GM18909 (cell line): ENCODE measurements at regions not wholly inside any gene's neighbourhood (a gene's known extent, or its start where the extent isn't known, plus 50 kb on each side); places are given as distances from the start of the nearest gene placed in this dataset.

Source experiments
- ATAC-seq: cut with Tn5 transposase; IDR thresholded peaks from one replicate; pipeline ENCODE4 v1.9.1; 2021; ENCODE audit warnings: mild to moderate bottlenecking; ENCODE audit not compliant: unreplicated experiment, poor library complexity

DNA sequence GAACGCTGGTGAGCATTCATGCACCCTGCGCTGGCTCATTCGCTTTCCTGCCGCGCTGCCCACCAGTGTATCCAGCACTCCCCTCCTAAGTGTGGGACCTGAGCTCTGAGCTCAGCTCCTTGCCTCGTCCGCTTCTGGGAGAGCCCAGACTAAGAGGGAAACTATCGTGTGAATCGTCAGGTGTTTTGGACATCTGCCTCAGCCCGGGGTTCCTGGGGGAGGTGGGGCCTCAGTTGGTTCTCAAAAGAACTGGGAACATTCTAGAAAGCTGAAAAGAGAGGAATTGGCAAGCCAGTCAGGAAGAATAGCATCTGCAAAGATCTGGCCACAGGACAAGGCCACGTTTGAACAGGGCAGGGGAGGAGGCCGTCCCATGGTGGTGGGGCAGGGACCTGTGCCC, 205.4 kb upstream of the CIBAR2 start:
- ATAC-seq = no peak

DNA sequence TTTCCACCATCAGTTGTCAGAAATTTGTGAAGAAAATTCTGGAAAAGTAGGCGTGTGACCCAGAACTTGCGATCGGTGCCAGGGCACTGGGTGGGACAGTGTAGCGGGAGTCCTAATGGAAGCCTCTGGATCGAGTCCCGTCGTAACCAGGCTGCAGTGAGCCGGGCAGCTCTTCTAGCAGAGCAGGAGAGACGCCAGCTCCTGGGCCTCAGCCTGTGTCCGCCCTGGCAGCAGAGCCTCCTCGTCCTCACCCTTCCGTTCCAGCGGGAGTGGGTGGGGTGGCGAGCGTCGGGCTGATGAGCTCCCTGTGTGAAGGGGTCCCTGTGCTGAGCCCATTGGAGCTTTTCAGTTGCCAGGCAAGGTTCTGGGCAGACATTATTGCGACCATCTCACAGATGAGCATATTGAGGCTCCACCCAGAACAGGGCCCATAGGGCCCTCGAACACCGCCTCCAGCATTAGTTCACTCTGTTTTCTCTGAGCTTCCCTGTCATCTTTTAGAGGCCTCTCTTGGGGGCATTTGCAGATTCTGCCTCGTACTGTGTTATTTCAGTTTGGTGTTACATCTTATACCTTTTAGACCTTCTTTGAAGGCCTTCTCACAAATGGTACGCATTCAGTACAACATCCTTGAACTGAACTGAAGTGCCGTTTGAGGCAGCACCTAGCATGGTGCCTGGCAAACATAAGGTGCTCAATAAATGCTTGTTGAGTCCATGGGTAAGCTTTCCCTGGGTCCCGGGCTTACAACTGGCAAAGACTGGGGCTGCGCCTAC, 207.1 kb upstream of the CIBAR2 start:
- ATAC-seq = no peak

DNA sequence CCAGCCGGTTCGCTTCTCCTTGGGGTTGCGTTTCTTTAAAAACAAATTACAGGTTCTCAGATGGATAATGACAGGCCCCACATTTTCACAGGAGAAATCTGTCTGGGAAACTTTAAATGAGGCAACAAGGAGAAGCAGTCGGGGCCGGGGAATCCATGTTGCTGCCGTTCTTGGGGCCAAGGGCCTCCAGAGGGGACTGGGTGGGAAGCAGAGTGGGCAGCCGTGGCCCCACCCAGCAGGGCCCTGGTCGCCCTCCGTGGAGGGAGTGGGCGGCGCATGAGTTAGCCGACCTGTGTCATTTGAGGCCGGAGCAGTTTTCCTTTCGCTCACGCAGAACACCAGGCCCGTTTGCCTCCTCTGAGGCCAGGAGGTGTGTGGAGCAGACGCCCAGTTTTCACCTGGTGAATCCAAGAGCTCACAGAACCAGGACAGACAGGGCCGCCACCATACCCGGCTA, 207.7 kb upstream of the CIBAR2 start:
- no peak for ATAC-seq

DNA sequence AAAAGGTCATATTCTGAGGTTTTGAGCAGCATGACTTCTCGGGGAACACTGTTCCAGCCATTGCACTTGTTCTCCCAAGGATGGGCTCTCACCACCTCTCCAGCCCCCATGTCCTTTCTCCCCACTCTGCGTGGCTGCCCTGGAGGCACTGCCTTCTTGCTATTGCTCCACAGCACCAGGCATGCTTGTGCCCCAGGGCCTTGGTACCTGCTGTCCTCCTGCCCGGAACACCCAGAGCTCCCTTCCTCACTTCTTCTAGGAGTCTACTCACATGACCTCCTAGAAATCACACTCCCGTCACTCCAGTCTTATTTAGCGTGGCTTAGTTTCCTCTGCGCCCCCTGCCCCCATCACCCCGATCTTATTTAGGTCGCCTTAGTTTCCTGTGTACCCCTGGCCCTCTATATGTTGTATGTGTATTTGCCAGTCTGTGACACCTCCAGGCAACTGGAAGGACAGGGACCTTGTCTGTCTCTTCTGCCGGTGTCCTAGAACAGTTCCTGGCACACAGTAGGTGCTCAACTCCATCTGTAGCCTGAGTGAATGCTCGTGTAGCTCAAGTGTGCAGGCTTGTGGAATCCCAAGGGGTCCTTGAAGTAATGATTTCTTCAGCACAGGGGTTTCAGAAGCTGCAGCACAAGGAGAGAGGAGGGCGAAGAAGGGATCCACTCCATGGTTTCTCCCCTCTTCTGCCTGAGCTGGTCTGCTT, 208.6 kb upstream of the CIBAR2 start:
- no peak for ATAC-seq

DNA sequence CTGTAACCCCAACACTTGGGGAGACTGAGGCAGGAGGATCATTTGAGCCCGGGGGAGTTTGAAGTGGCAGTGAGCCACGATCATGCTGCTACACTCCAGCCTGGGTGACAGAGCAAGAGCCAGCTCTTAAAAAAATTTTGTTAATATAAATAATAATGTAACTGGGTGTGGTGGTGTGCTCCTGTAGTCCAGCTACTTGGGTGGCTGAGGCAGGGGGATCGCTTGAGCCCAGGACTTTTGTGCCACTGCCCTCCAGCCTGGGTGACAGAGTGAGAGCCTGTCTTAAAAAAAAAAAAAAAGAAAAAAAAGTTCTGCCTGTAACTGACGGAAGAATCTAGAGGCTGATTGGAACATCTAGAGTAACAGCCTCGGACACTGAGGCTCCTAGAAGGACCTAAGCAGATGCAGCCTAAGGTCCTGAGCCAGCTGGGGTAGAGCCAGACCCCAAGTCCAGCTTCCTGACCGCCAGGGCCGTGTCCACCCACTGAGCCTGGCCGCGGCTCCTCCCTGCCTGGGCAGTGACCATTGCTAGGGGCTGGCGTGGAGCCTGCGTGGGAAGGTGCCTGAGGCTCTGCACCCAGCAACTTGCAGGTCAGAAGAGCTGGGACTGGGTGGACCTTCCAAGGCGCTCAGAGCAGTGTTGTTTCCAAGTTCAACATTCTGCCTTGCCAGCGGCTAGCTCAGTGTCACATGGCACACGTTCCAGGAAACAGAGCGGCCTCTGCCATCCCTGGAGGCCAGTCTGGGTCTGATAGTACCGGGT, 209.4 kb upstream of the CIBAR2 start:
- ATAC-seq = no peak

DNA sequence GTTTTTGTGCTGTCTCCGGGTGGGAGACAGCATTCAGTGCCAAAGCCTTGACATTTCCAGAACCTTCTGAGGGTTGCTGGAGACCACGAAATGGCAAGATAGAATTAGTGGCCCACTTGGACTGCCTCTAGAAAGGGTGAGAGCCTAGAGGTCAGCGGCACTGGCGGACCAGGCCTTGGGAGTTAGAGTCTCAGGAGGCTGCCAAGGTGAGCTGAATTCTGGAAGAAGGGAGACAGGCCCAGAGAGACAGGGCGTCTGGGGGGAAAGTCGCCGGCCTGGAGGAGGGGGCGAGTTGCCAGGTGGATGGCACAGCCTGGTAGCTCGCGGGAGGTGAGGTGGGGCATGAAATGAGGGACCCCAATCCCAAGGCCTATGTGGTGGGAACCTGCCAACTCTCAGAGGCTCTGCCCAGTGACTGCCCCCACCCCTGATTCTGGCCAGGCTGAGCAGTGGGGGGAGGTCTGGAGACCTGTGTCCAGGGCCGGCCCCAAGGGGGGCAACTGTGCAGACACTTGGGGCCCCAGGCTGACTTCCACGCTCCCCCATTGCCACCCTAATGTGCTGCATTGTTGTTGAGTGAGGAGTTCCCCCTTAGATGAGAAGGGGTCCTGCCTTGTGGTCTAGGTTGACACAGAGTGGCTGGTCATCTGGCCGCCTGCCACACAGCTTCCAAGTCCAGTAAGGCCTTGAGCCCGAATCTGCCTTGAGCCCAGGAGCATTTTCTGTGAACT, 211.1 kb upstream of the CIBAR2 start:
- no peak for ATAC-seq

DNA sequence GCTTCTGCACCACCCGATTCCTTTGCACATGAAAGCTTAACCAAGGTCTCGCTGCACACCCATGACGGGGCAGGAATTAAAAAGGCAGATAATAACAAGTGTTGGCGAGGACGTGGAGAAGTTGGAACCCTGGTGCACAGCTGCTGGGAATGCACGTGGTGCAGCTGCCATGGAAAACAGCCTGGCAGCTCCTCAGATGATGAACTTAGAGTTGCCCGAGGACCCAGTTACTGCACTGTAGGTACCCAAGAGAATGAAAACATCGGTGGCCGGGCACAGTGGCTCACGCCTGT, 211.6 kb upstream of the CIBAR2 start:
- no peak for ATAC-seq

DNA sequence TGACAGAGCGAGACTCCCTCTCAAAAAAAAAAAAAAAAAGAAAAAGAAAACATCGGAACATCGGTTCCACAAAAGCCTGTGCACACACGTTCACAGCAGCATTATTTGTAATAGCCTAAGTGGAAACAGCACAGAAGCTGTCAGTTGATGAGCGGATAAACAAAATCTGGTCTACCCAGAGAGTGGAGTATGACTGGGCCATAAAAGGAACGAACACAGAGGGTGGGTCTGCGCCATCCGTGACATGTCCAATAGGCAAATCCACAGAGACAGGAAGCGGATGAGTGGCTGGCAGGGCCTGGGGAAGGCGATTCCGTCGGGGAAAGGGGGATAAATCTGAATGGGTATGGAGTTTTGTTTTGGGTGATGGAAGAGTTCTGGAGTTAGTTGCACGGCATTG, 212.2 kb upstream of the CIBAR2 start:
- ATAC-seq = no peak

DNA sequence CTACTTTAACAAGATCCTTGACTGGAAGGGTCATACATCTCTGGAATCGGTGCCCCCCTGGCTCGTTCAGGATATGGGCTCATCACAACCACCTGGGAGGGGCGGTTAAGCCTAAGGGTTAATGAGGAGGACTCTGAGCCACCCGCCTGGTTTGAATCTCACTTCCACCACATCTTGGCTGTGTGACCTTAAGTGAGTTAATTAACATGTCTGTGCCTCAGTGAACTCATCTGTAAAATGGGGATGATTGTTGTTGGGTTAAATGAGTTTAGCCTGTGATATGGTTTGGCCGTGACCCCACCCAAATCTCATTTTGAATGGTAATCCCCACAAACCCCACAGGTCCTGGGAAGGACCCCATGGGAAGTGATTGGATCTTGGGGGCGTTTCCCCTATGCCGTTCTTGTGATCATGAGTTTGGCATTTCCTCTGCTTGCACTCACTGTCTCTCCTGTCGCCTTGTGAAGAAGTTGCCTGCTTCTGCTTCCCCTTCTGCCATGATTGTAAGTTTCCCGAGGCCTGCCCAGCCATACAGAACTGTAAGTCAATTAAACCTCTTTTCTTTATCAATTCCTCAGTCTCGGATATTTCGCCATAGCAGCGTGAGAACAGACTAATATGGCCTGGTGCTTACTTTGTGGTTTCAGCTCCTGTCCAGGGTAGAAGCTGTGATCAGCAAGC, 214.0 kb upstream of the CIBAR2 start:
- ATAC-seq = no peak

DNA sequence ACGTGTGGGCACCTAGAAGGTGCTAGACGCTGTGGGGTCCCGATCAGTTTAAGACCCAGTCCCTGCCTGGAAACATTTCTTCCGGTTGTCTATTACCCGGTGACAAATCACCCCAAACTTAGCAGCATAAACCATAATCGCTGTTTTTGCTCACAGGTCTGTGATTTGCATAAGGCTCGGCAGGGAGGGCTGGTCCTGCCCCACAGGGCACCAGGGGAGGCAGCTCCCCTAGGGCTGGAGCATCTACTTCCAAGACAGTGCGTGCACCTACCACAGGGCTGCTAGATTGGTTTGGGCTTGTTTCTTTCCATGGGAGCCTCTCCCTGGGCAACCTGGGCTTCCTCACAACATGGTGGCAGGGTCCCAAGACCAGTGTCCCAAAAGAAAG, 214.5 kb upstream of the CIBAR2 start:
- no peak for ATAC-seq

DNA sequence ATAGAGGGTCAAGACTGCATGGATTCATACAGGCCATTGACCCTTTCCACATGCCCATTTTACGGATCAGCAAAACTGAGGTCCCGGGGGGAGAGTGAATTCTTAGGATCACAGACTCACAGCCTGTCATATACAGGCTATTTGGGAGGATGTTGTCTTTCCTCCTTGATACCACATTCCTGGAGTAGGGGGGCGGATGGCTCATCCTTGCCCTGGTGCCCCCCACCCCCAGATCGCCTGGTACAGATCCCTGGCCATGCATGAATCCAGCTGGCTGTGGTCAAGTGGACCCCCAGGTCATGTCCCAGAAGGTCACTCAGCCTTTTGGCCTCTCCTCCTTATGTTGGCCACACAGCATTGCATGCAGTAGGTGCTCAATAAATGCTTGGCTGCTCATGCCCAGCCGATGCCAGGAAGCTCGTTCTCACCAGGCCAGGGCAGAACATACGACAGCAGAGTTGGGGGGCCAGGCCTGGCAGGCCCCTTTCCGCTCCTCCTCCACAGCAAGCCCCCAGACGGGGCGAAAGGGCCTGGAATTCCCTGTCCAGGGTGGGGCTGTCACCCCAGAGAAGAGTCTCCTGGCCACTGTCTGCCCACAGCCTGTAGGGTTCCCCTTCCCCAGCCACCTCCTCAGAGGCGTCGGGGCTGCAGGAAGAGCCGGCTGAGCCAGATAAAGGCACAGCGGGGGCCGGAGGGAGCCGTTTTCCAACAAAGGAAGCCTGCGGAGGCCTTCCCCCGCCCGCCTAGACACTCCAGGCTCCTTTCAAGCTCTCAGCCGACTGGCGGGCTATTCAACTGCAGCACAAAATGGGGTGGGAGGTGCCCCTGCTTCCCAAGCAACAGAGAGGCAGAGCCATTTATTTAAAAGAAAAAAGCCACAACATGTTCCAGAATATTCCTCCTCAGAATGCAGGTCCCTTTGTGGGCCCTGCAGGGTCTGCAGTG, 215.7 kb upstream of the CIBAR2 start:
- no peak for ATAC-seq

DNA sequence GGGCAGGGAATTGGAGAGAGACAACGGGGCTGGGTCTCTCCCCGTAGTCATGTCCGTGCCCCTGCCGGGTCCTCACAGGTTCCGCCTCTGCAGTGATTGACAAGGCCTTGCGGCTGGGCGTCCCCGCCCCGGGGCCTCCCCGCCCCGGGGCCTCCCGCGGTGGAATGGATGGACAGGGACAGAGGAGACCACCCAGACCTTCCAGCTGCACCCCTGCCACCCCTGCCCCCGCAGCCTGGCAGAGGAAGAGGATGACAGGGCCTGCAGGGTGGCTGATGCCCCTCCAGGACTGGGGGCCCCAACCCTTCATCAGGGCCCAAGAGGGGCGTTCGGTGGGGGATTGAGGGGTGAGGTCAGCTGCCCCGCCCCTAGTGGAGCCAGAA, 216.4 kb upstream of the CIBAR2 start:
- ATAC-seq = no peak

DNA sequence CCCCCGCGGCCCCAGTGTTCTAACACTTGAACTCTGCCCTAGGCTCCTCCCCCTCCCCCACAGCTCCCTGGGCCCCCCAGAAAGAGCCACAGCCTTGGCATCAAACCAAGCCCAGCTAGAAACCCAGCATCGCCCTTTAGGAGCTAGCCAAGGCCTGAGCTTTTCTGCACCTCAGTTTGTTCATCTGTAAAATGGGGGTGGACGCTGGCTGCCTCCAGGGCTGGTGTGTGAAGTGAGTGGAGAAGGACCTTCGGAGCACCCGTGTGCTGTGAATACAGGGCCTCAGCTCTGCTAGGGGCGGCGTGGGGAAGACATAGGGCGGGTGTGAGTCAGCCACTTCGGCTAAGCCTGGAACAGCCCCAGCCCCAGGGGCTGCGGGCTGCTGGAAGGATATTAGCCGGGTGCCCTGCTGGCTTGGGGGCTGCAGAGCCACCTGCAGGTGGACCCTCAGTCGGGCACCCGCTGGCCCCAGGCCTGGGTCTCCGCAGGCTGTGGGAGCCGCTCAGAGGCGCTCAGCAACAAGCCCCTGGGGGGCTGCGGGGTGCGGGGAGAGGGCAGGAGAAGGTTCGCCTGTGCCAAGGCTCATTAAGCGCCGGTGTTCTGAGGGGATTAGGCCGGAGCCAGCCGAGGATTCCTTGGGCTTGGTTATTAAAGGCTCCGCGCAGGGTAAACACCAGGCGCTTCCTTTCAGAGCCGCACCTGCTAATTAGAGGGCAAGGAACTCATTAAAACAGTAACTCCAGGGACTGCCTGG, 217.0 kb upstream of the CIBAR2 start:
- ATAC-seq = no peak

DNA sequence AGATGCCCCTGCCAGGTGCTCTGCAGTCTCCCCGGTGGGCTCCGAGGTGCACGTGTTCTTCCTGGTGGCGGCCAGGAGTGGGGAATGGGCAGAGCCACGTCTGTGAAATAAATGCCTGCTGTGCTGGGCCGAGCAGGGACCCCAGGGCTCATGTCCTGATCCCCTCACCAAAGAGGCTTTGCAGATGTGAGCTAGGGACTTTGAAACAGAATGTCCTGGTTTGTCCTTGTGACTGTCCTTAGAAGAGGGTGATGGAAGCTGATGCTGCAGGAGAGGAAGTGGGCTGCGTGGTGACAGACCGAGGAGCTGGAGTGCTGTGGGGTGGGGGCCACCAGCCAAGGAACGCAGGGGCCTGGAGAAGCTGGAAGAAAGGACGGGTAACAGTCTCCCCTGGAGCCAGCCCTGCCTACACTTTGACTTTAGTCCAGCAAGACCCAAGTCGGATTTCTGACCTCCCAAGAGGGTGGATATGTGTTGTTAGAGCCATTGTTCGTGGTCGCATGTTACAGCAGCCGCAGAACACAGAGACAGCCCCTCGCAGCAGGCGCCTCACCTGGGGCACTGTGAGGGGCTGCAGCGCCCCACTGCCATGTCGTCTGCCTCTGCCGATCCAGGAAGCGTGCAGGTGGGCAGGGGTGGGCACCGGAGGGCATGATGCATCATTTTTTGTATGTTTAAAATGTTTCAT, 217.9 kb upstream of the CIBAR2 start:
- ATAC-seq = no peak

DNA sequence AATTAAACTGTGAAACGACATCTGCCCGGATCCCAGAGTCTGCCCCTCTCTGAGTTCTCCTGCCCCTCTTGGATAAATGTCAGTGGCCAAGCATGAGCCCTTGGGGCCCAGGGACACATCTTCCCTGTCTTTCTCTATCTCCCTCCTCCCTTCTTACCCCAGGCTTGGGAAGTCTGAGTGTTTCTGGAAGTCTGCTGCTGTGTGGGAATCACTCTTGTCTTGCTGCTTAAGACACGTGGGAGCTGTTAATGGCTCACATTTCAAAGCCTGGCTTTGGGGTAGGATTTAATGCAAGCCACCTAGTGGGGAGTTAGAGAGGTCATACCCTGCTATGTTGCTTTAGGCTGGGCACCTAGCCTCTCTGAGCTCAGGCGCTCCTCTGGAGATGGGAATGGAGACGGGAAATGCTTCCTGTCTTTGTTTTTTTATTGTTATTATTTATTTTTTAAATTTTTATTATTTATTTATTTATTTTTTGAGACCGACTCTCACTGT, 218.5 kb upstream of the CIBAR2 start:
- no peak for ATAC-seq

DNA sequence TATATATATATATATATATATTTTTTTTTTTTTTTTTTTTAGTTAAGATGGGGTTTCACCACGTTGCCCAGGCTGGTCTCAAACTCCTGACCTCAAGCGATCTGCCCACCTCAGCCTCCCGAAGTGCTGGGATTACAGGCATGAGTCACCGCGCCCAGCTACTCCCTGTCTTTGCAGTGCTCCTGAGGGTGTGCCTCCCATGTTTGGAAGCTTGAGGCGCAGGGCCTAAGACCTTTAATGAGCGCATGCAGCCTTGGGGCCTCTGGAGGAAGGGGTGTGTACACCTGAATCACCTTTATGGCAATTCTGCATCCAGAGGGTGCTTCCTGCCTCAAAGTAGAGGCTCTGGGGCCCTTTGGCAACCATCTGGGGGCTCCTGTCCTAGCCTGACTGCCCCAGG, 219.4 kb upstream of the CIBAR2 start:
- ATAC-seq = no peak

DNA sequence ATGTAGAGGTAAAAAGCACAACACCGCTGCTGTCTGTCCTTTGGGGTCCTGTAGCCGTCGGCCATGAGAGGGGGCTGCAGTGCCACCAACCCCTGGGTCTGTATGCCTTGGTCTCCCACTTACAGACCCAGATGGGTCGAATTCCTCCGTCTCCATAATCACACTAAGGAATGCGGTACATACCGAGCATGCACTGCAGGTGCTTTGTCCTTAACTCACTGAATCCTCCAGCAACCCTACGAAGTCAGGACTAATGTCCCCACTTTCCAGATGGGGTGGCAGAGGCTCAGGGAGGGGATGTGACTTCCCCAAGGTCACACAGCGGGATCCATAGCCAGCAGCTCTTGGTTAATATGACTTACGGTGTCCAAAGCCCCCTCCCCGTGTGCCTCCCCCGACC, 219.9 kb upstream of the CIBAR2 start:
- no peak for ATAC-seq

DNA sequence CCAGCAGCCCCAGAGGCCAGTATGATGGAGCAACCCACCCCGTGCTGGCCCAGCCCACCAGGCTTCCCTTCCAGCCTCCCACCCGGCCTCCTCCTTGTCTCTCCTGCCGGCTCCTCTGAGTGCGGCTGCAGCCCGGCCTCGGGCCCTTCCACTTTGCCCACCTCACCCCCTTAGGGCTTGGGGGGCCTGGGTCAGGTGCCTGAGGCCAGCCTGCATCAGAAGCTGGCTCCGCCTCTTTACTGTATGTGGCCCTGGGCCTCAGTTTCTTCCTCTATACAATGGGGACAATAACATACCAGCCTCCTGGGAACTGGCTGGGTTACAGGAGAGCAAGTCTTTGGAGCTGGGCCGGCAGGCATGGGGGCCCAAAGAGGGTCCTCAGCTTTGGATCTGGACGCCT, 221.1 kb upstream of the CIBAR2 start:
- ATAC-seq = no peak
